IMR-90 (cell line): ENCODE measurements at regions not wholly inside any gene's neighbourhood (a gene's known extent, or its start where the extent isn't known, plus 50 kb on each side); places are given as distances from the start of the nearest gene placed in this dataset.

Experiments used
- ATAC-seq: fragments of 200-7000 bp; cut with Tn5 transposase; 2 replicates; pipeline ENCODE4 v1.9.1; 2020; ENCODE audit warnings: low read depth, mild to moderate bottlenecking, moderate library complexity
- BruUV-seq: library from RNA; stranded (reverse); fragments of 400-500 nt; replicated peaks from 2 replicates; lab custom pipeline; 2021; lab: Mats Ljungman, UMichigan
- CTCF ChIA-PET: fragments of 300-600 bp; formaldehyde crosslinking; extraction: SDS; loops from one replicate; lab custom pipeline; 2021; ENCODE audit warnings: antibody characterized with exemption; lab: Yijun Ruan, JAX
- POLR2A ChIA-PET: fragments of 300-600 bp; sonication (Branson Sonifier 250); formaldehyde crosslinking; loops from one replicate; lab custom pipeline; 2022; ENCODE audit warnings: antibody characterized with exemption; ENCODE audit not compliant: unreplicated experiment; lab: Charles Lee
- DNase-seq: peaks from one replicate; pipeline ENCODE4 v3.0.0; 2013
- H2AFZ ChIP-seq: replicated peaks from 2 replicates; pipeline ENCODE3; 2013; ENCODE audit warnings: low read length, mild to moderate bottlenecking; ENCODE audit not compliant: poor library complexity
- H2AK5ac ChIP-seq: 2 replicates; pipeline ENCODE4 v1.6.1; 2013; ENCODE audit warnings: low read depth, low read length, inconsistent platforms
- H2AK9ac ChIP-seq: replicated peaks from 2 replicates; pipeline ENCODE3; 2013; ENCODE audit warnings: mild to moderate bottlenecking, low read depth, low read length, moderate library complexity; ENCODE audit not compliant: poor library complexity
- H2BK120ac ChIP-seq: 2 replicates; pipeline ENCODE4 v1.6.1; 2013; ENCODE audit warnings: low read depth, low read length, inconsistent platforms
- H2BK15ac ChIP-seq: 3 replicates; pipeline ENCODE4 v1.6.1; 2013; ENCODE audit warnings: low read depth, low read length, inconsistent platforms
- H2BK20ac ChIP-seq: 2 replicates; pipeline ENCODE4 v1.6.1; 2013; ENCODE audit warnings: low read depth, mild to moderate bottlenecking, inconsistent platforms, low read length, moderate library complexity
- H2BK5ac ChIP-seq: 2 replicates; pipeline ENCODE4 v1.6.1; 2013; ENCODE audit warnings: mild to moderate bottlenecking, low read depth, low read length, inconsistent platforms; ENCODE audit not compliant: poor library complexity, severe bottlenecking
- H3K14ac ChIP-seq: replicated peaks from 2 replicates; pipeline ENCODE4 v1.6.1; 2013; ENCODE audit warnings: low read depth, low read length, inconsistent platforms
- H3K18ac ChIP-seq: 2 replicates; pipeline ENCODE4 v1.6.1; 2013; ENCODE audit warnings: low read depth, low read length, control low read depth
- H3K23ac ChIP-seq: 2 replicates; pipeline ENCODE4 v1.6.1; 2013; ENCODE audit warnings: low read depth, low read length, inconsistent platforms
- H3K27ac ChIP-seq: 2 replicates; pipeline ENCODE4 v1.5.1; 2013; ENCODE audit warnings: mild to moderate bottlenecking, control low read depth, low read length; ENCODE audit not compliant: insufficient read depth
- H3K27me3 ChIP-seq: 2 replicates; pipeline ENCODE4 v1.6.1; 2013; ENCODE audit warnings: low read length; ENCODE audit not compliant: control insufficient read depth, insufficient read depth
- H3K36me3 ChIP-seq: 2 replicates; pipeline ENCODE4 v1.6.1; 2013; ENCODE audit warnings: low read length, mixed read lengths; ENCODE audit not compliant: control insufficient read depth, insufficient read depth
- H3K4ac ChIP-seq: 2 replicates; pipeline ENCODE4 v1.6.1; 2013; ENCODE audit warnings: low read depth, low read length, inconsistent platforms
- H3K4me1 ChIP-seq: 2 replicates; pipeline ENCODE4 v1.6.1; 2013; ENCODE audit warnings: low read length, mixed read lengths; ENCODE audit not compliant: control insufficient read depth, insufficient read depth
- H3K4me2 ChIP-seq: 2 replicates; pipeline ENCODE4 v1.6.1; 2013; ENCODE audit warnings: low read depth, mild to moderate bottlenecking, control low read depth, low read length, moderate library complexity
- H3K4me3 ChIP-seq: 2 replicates; pipeline ENCODE4 v1.5.1; 2013; ENCODE audit warnings: low read depth, mild to moderate bottlenecking, control low read depth, low read length, moderate library complexity; ENCODE audit not compliant: insufficient read depth
- H3K56ac ChIP-seq: 2 replicates; pipeline ENCODE4 v1.6.1; 2013; ENCODE audit warnings: low read length, inconsistent platforms; ENCODE audit not compliant: insufficient read depth; ENCODE audit errors: extremely low read depth
- H3K79me1 ChIP-seq, 2 experiments: 2 replicates each; pipeline ENCODE4 v1.6.1; 2013; ENCODE audit warnings: low read length in 2 of 2, inconsistent platforms in 1 of 2, low read depth in 1 of 2
- H3K9ac ChIP-seq: 2 replicates; pipeline ENCODE4 v1.6.1; 2013; ENCODE audit warnings: low read depth, low read length, control low read depth
- H3K9me1 ChIP-seq: 2 replicates; pipeline ENCODE4 v1.6.1; 2013; ENCODE audit warnings: low read length, inconsistent platforms; ENCODE audit not compliant: insufficient read depth
- H3K9me3 ChIP-seq: 2 replicates; pipeline ENCODE4 v1.6.1; 2013; ENCODE audit warnings: low read length; ENCODE audit not compliant: control insufficient read depth, insufficient read depth
- H4K20me1 ChIP-seq: 2 replicates; pipeline ENCODE4 v1.6.1; 2013; ENCODE audit warnings: low read length, inconsistent platforms; ENCODE audit not compliant: insufficient read depth
- H4K5ac ChIP-seq: 2 replicates; pipeline ENCODE4 v1.6.1; 2013; ENCODE audit warnings: mild to moderate bottlenecking, low read depth, low read length, control low read depth
- H4K8ac ChIP-seq, 2 experiments: 2 replicates each; pipeline ENCODE4 v1.6.1; 2013; ENCODE audit warnings: low read depth in 2 of 2, low read length in 2 of 2, control low read depth in 1 of 2, inconsistent platforms in 1 of 2
- H4K91ac ChIP-seq: 2 replicates; pipeline ENCODE4 v1.6.1; 2013; ENCODE audit warnings: low read depth, low read length, inconsistent platforms; ENCODE audit not compliant: insufficient read depth
- BHLHE40 ChIP-seq: fragments of 150-350 bp; IDR thresholded peaks from 2 replicates; pipeline ENCODE4 v1.6.1; 2016; ENCODE audit warnings: mild to moderate bottlenecking, low read depth, low read length
- MAFK ChIP-seq: IDR thresholded peaks from 2 replicates; pipeline ENCODE4 v1.6.1; 2012; ENCODE audit warnings: low read depth, low read length, improper control_type of control experiment
- MXI1 ChIP-seq: IDR thresholded peaks from 2 replicates; pipeline ENCODE4 v1.6.1; 2012; ENCODE audit warnings: low read depth, mild to moderate bottlenecking, low read length, moderate library complexity, borderline replicate concordance
- RAD21 ChIP-seq: IDR thresholded peaks from 2 replicates; pipeline ENCODE4 v1.6.1; 2012; ENCODE audit warnings: low read length, improper control_type of control experiment
- RCOR1 ChIP-seq: IDR thresholded peaks from 2 replicates; pipeline ENCODE4 v1.6.1; 2012; ENCODE audit warnings: mild to moderate bottlenecking, low read length, improper control_type of control experiment; ENCODE audit not compliant: insufficient replicate concordance
- RFX5 ChIP-seq: IDR thresholded peaks from 2 replicates; pipeline ENCODE4 v1.8.0; 2012; ENCODE audit warnings: low read depth, mild to moderate bottlenecking, low read length, moderate library complexity
- SMC3 ChIP-seq: fragments of 150-350 bp; IDR thresholded peaks from 2 replicates; pipeline ENCODE4 v1.6.1; 2016; ENCODE audit warnings: low read depth, mild to moderate bottlenecking, antibody characterized with exemption, low read length, moderate library complexity
- WGBS, 2 experiments: methylation state at CpG; one replicate each; pipeline versions ENCODE4 v1.1.5 to v1.1.7; 2013; ENCODE audit warnings: missing lambda C conversion rate in 2 of 2; ENCODE audit not compliant: insufficient read length in 1 of 2; ENCODE audit errors: extremely low coverage in 2 of 2; 5-methylcytosine and 5-hydroxymethylcytosine counted together
- dilution Hi-C: fragments of 300-500 bp; cut with HindIII; formaldehyde crosslinking; loops from one replicate; pipeline ENCODE4 v1.14.3; 2018; ENCODE audit warnings: low sequenced_read_pairs; ENCODE audit not compliant: unreplicated experiment
- in situ Hi-C: fragments of 300-500 bp; cut with MboI; formaldehyde crosslinking; loops from 3 replicates; pipeline ENCODE4 v1.14.3; 2019; ENCODE audit warnings: low sequenced_read_pairs, inconsistent platforms, mixed read lengths
- intact Hi-C: fragments of 100-400 bp; cut with micrococcal nuclease; formaldehyde crosslinking; loops from 2 replicates; pipeline ENCODE4 v1.10.0; 2022
- TF ChIP-seq, protein P1 (sequence below): fragments of 150-350 bp; IDR thresholded peaks from 2 replicates; pipeline ENCODE4 v1.6.1; 2017; ENCODE audit warnings: mild to moderate bottlenecking, antibody characterized with exemption, low read length, low read depth

DNA sequence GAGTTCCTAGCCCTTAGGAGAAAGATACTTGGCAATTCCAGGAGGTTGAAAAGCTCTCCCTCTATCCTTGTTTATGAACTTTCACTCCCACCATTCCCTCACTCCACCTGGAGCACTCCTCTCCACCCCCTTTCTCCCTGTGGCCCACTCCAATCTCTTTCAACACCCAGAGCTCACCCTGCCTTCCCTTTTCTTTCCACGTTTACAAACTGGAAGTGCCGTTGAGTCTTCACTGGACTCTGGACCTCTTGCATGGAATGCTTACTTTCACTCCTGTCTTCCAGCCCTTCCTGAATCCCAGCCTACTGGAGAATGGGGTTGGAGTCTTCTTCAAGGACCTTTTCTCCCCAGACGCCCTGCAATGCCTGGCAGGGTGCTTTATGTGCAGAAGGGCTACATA is 198.5 kb downstream of the RHOU start:
- Histone ChIP-seq H3K27me3 (peaks cover 15% of the 10 kb centered on the region; the same call in 1 of the 2 replicates), H2BK120ac (no peak overlapping the region), H3K9ac (no peak overlapping the region), H3K4me1 (no peaks in the 10 kb centered on the region; the same call in 1 of the 2 replicates), H3K4me2 (no peak overlapping the region), H3K27ac (no peak overlapping the region), H3K18ac (no peak overlapping the region), H4K8ac (no peak overlapping the region), H3K14ac (no peak overlapping the region), H2AFZ (no peak overlapping the region), H2BK20ac (no peak overlapping the region), H4K5ac (no peak overlapping the region), H3K56ac (no peak overlapping the region), H3K79me1 (no peaks in the 10 kb centered on the region), H2BK5ac (no peak overlapping the region), H2AK5ac (no peak overlapping the region), H3K4me3 (no peak overlapping the region), H3K23ac (no peak overlapping the region), H3K9me3 (no peaks in the 10 kb centered on the region), H4K91ac (no peak overlapping the region), H3K36me3 (no peaks in the 10 kb centered on the region), H3K9me1 (no peaks in the 10 kb centered on the region), H4K20me1 (no peaks in the 10 kb centered on the region), H2BK15ac (no peak overlapping the region), H2AK9ac (no peak overlapping the region), H3K4ac (no peak overlapping the region)
- intact Hi-C loops (no loop called here), dilution Hi-C loops (no loop called here), in situ Hi-C loops (no loop called here)
- no CpG with 5 or more reads among the region's 3 CpGs for WGBS, 2 experiments
- ATAC-seq (no peak), DNase-seq (no peak)
- BruUV-seq: no TSS peak
- ChIA-PET POLR2A (no interaction called here), CTCF (interaction anchor here (0.5 kb wide), 1 partner anchor 36 kb away, joined by 4 read pairs; no protein-coding TSS in a partner anchor)
- TF ChIP-seq SMC3: no peak
- TF ChIP-seq, protein P1, sequence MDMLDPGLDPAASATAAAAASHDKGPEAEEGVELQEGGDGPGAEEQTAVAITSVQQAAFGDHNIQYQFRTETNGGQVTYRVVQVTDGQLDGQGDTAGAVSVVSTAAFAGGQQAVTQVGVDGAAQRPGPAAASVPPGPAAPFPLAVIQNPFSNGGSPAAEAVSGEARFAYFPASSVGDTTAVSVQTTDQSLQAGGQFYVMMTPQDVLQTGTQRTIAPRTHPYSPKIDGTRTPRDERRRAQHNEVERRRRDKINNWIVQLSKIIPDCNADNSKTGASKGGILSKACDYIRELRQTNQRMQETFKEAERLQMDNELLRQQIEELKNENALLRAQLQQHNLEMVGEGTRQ: no peak
- no peak for TF ChIP-seq RFX5
- TF ChIP-seq RAD21: no peak
- TF ChIP-seq MXI1: no peak
- no peak for TF ChIP-seq MAFK
- no peak for TF ChIP-seq RCOR1
- no peak for TF ChIP-seq BHLHE40
